SH-SY5Y (cell line): ENCODE measurements at regions not wholly inside any gene's neighbourhood (a gene's known extent, or its start where the extent isn't known, plus 50 kb on each side); places are given as distances from the start of the nearest gene placed in this dataset.

Experiments
- GATA2 ChIP-seq: IDR thresholded peaks from 2 replicates; pipeline ENCODE4 v1.6.1; 2011; ENCODE audit warnings: mild to moderate bottlenecking, low read depth, low read length
- GATA3 ChIP-seq: IDR thresholded peaks from 2 replicates; pipeline ENCODE4 v1.6.1; 2011; ENCODE audit warnings: low read depth, mild to moderate bottlenecking, low read length, moderate library complexity

DNA sequence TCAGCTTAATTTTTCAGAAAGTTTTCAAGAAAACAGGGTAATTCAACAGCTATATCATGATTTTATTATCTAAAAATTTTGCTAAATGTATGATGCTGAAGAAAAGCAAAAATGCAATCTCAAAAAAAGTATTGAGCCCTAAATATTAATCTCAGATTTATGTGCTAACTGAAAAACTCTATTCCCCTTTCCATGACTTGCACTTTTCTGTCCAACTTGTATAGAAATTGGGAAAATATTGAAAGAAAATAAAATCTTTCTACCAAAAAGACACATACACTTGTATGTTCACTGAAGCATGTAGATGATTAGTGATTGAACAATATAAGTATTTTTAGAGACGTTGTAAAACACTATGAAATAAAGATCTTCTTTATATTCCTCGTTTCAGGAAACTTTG lies 368.0 kb upstream of the ATXN7L3B start:
- TF ChIP-seq GATA3 (no peak), GATA2 (no peak)

DNA sequence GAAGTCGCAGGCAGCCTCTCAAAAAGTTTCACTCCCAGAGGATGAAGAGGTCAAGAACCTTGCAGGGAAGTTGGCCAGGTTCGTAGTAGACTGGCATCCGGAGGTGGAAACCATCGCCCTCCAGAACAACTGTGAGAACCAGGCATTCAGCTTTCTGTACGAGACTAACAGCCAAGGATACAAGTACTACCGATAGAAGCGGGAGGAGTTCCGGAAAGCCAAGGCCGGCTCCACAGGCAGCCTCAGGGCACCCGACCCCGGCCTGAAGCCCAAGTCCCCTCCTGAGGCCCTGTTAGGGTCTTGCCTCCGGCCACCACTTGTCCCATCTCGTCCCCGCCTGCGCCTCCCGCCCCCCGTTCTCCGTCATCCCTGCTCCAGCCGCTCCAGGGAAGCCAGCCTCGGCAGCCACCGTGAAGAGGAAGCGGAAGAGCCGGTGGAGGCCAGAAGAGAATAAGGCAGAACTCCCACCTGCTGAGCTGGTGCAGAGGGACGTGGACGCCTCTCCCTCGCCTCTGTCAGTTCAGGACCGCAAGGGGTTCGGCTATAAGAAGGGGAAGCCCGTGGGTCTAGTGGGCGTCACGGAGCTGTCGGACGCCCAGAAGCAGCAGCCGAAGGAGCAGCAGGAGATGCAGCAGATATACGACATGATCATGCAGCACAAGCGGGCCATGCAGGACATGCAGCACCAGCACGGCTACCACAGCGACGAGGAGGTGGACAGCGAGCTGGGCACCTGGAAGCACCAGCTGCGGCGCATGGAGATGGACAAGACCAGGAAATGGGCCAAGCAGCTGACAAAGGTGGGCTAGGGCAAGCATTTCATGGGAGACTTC lies 366.8 kb upstream of the ATXN7L3B start:
- TF ChIP-seq GATA3 (no peak), GATA2 (no peak)

DNA sequence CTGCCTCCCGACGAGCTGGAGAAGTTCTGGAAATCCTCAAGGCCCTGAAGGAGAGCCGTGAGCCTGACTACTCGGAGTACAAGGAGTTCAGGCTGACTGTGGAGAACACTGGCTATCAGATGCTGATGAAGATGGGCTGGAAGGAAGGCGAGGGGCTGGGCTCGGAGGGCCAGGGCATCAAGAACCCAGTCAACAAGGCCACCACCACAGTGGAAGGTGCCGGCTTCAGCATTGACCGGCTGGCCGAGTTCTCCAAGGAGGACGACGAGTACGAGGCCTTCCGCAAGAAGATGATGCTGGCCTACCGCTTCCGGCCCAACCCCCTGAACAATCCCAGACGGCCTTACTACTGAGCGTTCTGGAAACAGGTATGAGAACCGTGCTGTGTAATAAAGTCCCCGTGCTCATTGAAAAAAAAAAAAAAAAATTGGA lies 366.1 kb upstream of the ATXN7L3B start:
- no peak for TF ChIP-seq GATA3
- no peak for TF ChIP-seq GATA2

DNA sequence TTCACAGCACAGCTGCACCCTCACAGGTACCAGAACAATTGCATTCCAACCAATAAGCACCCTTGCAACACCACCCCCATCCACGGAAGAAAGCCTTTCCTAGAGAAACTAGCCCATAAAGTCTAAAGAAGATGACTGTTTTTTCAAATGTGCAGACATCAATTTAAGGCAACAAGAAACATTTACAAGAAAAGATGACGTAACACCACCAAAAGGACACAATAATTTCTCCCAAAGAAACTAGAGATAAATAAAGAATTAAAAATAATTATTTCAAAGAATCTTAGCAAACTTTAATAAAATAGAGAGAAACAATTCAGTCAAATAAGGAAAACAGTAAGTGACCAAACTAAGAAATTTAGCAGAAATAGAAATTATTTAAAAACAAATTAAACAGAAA lies 352.3 kb upstream of the ATXN7L3B start:
- TF ChIP-seq GATA2 (no peak), GATA3 (no peak)

DNA sequence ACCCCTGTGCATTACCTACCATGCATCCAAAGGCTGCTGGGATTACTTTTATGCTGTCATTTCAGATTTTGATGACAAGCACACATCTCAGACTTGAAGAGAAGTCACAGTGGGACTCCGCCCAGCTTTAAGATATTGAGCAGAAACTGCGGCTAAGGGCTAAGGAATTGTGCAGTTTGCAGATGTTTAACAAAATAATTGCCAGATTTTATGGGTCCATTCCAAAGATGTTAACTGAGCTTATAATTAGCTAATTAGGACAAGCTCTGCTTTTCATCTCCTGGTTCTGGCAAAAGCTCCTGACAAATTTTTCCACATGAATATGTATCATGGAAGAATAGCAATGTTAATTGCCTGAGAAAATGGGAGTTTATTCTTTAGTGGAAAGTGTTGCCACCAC lies 344.4 kb upstream of the ATXN7L3B start:
- TF ChIP-seq GATA3 (no peak), GATA2 (no peak)

DNA sequence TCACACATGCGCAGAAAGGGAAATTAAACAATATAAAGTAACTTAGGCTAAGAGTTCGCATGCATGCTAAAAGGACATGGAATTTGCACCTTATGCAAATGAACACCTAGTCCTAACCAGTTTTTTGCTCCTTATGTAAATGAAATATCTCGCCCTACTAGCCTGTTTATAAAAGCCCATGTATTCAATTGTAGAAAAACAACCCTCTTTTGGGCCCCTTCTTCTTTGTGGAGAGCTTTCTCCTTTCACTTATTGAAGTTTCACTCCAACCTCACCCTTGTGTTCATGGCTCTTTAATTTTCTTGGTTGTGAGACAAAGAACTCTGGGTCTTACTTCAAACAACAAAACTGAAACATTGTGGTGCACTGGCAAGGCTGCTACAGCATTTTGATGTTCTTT lies 333.4 kb upstream of the ATXN7L3B start:
- TF ChIP-seq GATA2 = no peak
- TF ChIP-seq GATA3 = no peak

DNA sequence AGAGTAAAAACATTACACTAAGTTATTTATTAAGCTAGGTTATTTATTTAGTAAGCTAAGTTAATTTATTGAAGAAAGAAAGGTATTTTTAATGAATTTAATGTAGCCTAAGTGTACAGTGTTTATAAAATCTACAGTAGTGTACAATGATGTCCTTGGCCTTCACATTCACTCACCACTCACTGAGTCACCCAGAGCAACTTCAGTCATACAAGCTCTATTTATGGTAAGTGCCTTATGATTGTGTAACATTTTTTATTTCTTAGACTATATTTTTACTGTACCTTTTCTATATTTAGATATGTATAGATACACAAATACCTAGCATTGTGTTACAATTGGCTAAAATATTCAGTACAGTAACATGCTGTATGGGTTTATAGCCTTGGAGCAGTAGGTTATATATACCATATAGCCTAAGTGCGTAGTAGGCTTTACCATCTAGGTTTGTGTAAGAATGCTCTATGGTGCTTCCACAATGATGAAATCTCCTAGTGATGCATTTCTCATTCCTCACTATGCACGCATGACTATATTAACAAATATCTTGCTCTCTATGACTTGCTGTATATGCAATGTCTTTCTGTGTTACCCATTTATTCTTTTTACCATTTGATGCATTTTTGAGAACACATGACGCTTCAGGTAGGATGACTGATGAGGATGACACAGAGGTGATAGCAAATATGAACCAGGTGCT lies 309.6 kb upstream of the ATXN7L3B start:
- TF ChIP-seq GATA3 = no peak

DNA sequence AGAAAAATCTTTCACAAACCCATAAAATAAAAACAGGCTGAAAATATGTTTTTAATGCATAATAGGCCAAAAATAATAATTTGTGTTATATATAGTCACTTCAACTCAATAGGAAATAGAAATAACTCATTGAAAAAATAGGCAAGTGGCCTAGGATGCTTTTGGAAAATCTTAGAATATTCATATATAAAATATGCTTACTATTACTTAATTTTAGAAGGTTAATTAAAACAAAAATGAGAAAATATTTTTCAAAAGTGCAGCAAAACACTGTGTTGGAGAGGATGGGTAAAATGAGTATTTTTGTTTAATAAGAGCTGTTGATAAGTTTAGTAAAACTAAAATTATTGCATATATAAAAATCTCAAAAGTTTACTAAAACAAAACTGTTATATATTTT lies 308.0 kb upstream of the ATXN7L3B start:
- TF ChIP-seq GATA3 (no peak), GATA2 (no peak)

DNA sequence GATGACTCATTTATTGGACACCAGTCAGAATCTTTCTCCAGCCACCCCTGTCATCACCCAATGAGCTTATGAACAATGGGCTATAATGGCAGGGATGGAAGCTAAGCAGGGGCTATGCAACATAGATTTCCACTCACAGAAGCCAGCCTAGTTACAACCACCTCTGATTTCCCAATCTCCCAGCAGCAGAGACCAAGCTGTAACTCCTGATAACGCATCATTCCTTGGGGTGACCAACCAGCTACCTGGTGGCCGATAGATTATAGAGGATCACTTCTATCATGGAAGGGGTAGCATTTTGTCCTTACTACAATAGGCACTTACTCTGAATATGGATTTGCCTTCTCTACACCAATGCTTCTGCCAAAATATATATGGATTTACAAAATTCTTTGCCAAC lies 302.3 kb upstream of the ATXN7L3B start:
- TF ChIP-seq GATA3 (no peak), GATA2 (no peak)

DNA sequence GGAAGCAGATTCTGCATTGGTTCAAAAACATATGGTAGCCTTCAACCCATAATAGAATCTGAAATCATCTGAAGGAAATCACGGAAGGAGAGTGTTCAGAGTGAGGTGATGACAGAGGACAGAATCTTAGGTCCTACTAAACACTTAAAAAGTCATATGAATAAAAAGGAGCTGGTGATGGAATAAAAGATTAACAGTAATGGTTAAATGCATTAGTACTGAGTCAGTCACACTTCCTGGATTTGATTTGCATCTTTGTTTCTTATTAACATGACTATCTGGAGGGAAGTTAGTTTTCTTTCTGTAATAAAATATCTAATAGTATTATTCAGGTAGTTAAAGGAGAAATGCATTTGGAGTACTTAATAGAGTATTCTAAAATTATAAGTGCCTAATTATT lies 296.3 kb upstream of the ATXN7L3B start:
- no peak for TF ChIP-seq GATA3
- no peak for TF ChIP-seq GATA2

DNA sequence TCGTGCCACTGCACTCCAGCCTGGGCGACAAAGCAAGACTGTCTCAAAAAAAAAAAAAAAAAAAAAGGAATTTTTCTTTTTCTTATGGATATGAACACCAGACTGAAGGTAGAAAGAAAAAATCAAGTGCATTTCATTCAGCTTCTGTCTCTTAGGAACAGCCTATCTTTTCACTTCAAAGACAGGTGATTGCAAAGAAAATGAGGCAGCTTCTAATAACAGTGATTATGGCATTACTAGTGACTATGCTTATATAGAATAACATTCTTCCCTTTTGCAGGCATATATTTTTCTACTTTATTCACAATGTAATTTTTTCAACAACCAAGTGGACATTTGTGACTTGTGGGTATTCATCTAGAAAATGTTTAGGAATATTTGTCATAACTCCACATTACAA lies 295.5 kb upstream of the ATXN7L3B start:
- TF ChIP-seq GATA2 (no peak), GATA3 (no peak)

DNA sequence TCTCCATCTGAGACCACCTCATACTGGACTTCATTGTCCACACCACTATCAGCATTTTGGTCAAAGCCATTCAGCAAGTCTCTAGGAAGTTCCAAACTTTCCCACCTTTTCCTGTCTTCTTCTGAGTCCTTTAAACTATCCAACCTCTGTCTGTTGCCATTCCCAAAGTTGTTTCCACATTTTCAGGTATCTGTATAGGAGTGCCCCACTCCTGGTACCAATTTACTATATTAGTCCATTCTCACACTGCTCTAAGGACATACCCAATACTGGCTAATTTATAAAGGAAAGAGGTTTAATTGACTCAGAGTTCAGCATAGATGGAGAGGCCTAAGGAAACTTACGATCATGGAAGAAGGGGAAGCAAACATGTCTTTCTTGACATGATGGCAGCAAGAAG lies 292.2 kb upstream of the ATXN7L3B start:
- TF ChIP-seq GATA3 = no peak
- no peak for TF ChIP-seq GATA2

DNA sequence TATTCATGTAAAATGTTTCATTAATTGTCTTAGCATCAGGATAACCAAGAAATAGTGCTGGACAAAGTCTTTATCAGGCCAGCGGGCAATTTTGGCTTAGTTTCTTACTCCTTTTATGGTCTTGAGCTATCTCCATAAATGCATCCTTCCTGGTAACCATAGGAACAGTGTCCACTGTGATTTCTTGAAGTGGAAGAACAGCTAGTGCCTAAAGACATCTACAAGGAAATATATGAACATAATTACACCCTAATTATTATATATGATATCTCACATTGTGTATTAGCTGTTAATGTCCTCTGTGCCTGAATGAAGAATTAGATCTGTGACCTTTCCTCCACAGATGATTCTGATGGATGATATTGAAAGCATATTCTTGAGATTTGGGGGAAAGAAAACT lies 286.7 kb upstream of the ATXN7L3B start:
- TF ChIP-seq GATA2 = no peak
- no peak for TF ChIP-seq GATA3

DNA sequence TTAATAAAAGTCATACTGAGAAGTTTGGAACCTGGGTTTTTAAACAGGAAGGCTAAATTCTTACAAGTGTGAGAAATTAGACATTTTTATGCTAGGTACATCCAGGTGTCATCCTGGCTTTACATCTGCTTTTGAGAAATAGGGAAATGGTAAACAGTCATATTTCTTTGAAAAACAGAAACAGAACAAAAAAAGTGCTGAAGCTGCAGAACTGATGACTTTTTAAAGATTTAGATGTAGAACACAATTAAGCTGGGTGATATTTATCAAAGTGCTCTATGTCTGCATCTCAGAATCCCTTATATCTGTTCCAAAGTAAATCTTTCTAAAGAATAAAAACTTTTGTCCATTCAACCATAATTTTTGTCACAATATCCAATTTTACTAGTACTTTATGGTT lies 282.9 kb upstream of the ATXN7L3B start:
- TF ChIP-seq GATA2 (no peak), GATA3 (no peak)

DNA sequence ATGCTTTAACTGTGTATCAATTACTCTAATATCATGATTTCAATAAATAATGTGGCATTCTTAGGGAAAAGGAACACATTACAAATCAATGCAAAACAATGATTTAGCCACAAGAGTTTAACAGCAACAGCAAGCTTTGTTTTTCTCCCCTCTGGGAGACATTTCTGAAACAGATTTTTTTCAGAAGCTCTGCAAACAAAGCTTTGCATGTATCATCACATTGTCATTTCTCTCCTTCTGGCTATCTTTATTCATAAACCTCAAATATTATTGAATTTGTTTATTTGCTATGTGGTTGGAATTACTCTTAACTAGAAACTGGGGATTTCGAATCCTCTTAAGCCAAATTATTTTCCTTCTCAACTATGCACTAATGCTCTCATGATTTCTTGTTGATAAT lies 278.4 kb upstream of the ATXN7L3B start:
- TF ChIP-seq GATA3 = no peak
- no peak for TF ChIP-seq GATA2
